Cardiac muscle cell (in vitro differentiated cells and primary cell): ENCODE measurements at regions not wholly inside any gene's neighbourhood (a gene's known extent, or its start where the extent isn't known, plus 50 kb on each side); places are given as distances from the start of the nearest gene placed in this dataset.

ENCODE experiments used
- DNase-seq, 2 donors: peaks; one replicate each; pipeline versions ENCODE4 v3.0.0 to v3.0.0-alpha.2; 2010 to 2017; ENCODE audit warnings: low read depth in 1 of 2, low spot score in 1 of 2
- H3K27ac ChIP-seq: fragments of 200-600 bp; sonication (generic); 2 replicates; pipeline ENCODE4 v1.5.1; 2016
- H3K27me3 ChIP-seq: fragments of 200-600 bp; sonication (generic); 2 replicates; pipeline ENCODE4 v1.6.0; 2016; ENCODE audit warnings: control low read depth
- H3K36me3 ChIP-seq: fragments of 200-600 bp; sonication (generic); 2 replicates; pipeline ENCODE4 v1.5.1; 2016; ENCODE audit warnings: control low read depth
- H3K4me1 ChIP-seq: fragments of 200-600 bp; sonication (generic); 2 replicates; pipeline ENCODE4 v1.8.1; 2017; ENCODE audit warnings: low read depth, mild to moderate bottlenecking, mixed run types
- H3K4me3 ChIP-seq: fragments of 200-600 bp; sonication (generic); 2 replicates; pipeline ENCODE4 v1.5.1; 2016; ENCODE audit warnings: mild to moderate bottlenecking
- H3K9me3 ChIP-seq: fragments of 200-600 bp; sonication (generic); 2 replicates; pipeline ENCODE4 v1.5.1; 2017; ENCODE audit warnings: low read depth, mild to moderate bottlenecking, control low read depth
- CTCF ChIP-seq: IDR thresholded peaks from 2 replicates; pipeline ENCODE4 v1.5.1; 2012; ENCODE audit warnings: low read depth, mild to moderate bottlenecking, low read length

GRCh38 chr10:128431083-128431482 lies 304.9 kb upstream of the MKI67 start:
- Histone ChIP-seq H3K27ac (no peak overlapping the region), H3K9me3 (no peaks in the 10 kb centered on the region), H3K36me3 (no peaks in the 10 kb centered on the region), H3K4me3 (no peak overlapping the region), H3K27me3 (no peaks in the 10 kb centered on the region), H3K4me1 (no peaks in the 10 kb centered on the region)
- no peak for TF ChIP-seq CTCF
- DNase-seq: no peak

- H3K9me3 ChIP-seq: no peaks in the 10 kb centered on the region
- TF ChIP-seq CTCF: no peak
- H3K4me1 ChIP-seq: no peaks in the 10 kb centered on the region
- H3K27ac ChIP-seq: no peak overlapping the region
- H3K27me3 ChIP-seq: no peaks in the 10 kb centered on the region
- no peak overlapping the region for H3K4me3 ChIP-seq
- no peaks in the 10 kb centered on the region for H3K36me3 ChIP-seq
- no peak for DNase-seq
Measured at GRCh38 chr10:128431506-128431905, 305.3 kb upstream of the MKI67 start.

DNA sequence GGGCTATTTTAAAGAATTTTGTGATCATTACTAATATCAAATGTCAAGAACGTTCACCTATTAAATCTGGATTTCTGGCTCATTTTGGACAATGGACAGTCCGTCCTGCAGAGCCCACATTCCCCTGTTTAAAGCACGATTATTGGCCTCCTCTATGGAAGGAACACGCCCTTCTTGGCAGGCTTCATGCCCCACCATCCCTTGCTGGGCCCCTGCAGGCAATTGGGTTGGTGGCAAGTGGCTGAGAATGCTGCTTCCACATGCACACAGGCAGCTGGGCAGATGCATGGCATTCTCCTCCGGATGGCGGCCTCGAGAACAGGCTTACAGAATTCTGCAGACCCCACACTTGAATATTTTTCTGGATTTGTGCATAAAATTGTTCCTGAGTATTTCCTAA lies 305.8 kb upstream of the MKI67 start:
- DNase-seq: no peak
- Histone ChIP-seq H3K4me1 (no peaks in the 10 kb centered on the region), H3K4me3 (no peak overlapping the region), H3K9me3 (no peaks in the 10 kb centered on the region), H3K27me3 (no peaks in the 10 kb centered on the region), H3K27ac (no peak overlapping the region), H3K36me3 (no peaks in the 10 kb centered on the region)
- TF ChIP-seq CTCF: no peak

GRCh38 chr10:128432423-128432822 lies 306.2 kb upstream of the MKI67 start:
- Histone ChIP-seq H3K36me3 (no peaks in the 10 kb centered on the region), H3K9me3 (no peaks in the 10 kb centered on the region), H3K4me1 (no peaks in the 10 kb centered on the region), H3K4me3 (no peak overlapping the region), H3K27me3 (no peaks in the 10 kb centered on the region), H3K27ac (no peak overlapping the region)
- TF ChIP-seq CTCF: no peak
- no peak for DNase-seq

GRCh38 chr10:128435811-128436210 lies 309.6 kb upstream of the MKI67 start:
- no peak for DNase-seq
- Histone ChIP-seq H3K9me3 (no peaks in the 10 kb centered on the region), H3K27me3 (no peaks in the 10 kb centered on the region), H3K4me1 (no peaks in the 10 kb centered on the region), H3K4me3 (no peak overlapping the region), H3K27ac (no peak overlapping the region), H3K36me3 (no peaks in the 10 kb centered on the region)
- no peak for TF ChIP-seq CTCF

DNA sequence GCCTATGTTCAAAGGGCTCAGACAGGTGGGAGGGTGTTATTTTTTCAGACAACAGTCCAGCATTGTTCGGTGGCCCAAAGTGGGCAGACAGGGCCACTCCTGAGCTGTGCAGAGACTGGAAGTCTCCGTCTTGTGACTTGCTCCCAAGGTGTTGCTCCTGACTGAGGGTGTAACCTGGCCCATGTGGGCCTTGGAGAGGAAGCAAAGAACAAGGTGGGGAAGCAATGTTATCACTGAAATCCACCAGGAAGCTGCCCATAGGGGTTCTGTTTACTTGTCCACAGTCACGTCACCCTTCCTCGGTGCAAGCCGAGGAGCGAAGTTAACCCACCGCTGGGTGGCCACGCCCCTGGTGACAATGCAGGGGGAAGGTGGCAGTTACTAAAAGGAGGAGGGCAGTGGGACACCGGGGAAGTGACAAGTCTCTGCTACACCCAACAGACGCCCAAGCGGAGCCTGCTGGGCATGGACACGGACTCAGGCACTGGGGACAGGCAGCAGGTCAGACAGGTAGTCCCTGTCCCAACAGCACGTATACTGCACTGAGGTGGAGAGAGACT lies 311.6 kb upstream of the MKI67 start:
- H3K36me3 ChIP-seq: no peaks in the 10 kb centered on the region
- no peak overlapping the region for H3K4me3 ChIP-seq
- H3K27ac ChIP-seq: no peak overlapping the region
- H3K4me1 ChIP-seq: no peaks in the 10 kb centered on the region
- DNase-seq: no peak
- no peaks in the 10 kb centered on the region for H3K27me3 ChIP-seq
- no peak for TF ChIP-seq CTCF
- H3K9me3 ChIP-seq: no peaks in the 10 kb centered on the region
